CD4-positive, alpha-beta T cell (primary cell): ENCODE measurements at regions not wholly inside any gene's neighbourhood (a gene's known extent, or its start where the extent isn't known, plus 50 kb on each side); places are given as distances from the start of the nearest gene placed in this dataset.

ENCODE experiments used
- ATAC-seq: fragments of 200-7000 bp; cut with Tn5 transposase; one replicate; pipeline ENCODE4 v1.10.0; 2022; ENCODE audit warnings: mild to moderate bottlenecking; ENCODE audit not compliant: poor library complexity
- CTCF ChIA-PET: fragments of 350-600 bp; sonication (Branson Sonifier 250); formaldehyde crosslinking; loops from one replicate; lab custom pipeline; 2021; ENCODE audit warnings: antibody characterized with exemption, inconsistent platforms; lab: Charles Lee
- POLR2A ChIA-PET: fragments of 350-600 bp; sonication (Branson Sonifier 250); formaldehyde crosslinking; loops from one replicate; lab custom pipeline; 2021; ENCODE audit warnings: antibody characterized with exemption, inconsistent platforms; lab: Charles Lee
- DNase-seq, 14 experiments: peaks; one replicate each; pipeline ENCODE4 v3.0.0-alpha.2; 2013 to 2020; ENCODE audit warnings: mixed read lengths in 2 of 14
- H3K27ac ChIP-seq, 2 donors: one replicate each; pipeline versions ENCODE4 v1.5.1 to v1.7.0; 2013; ENCODE audit warnings: low read length in 2 of 2, low read depth in 1 of 2, mild to moderate bottlenecking in 1 of 2
- H3K27me3 ChIP-seq, 2 experiments: 1 replicate in 1 of 2; 2 replicates in 1 of 2; pipeline versions ENCODE4 v1.6.1 to v1.7.0; 2013; ENCODE audit warnings: low read length in 2 of 2, control low read depth in 1 of 2, mild to moderate bottlenecking in 1 of 2, moderate library complexity in 1 of 2; ENCODE audit not compliant: insufficient read depth in 2 of 2, control insufficient read depth in 1 of 2
- H3K36me3 ChIP-seq: one replicate; pipeline ENCODE4 v1.6.1; 2013; ENCODE audit warnings: low read length, control low read depth; ENCODE audit not compliant: insufficient read depth
- H3K4me1 ChIP-seq: one replicate; pipeline ENCODE4 v1.6.1; 2013; ENCODE audit warnings: low read length, control low read depth; ENCODE audit not compliant: insufficient read depth
- H3K4me3 ChIP-seq: one replicate; pipeline ENCODE4 v1.5.1; 2013; ENCODE audit warnings: mild to moderate bottlenecking, low read length, moderate library complexity
- H3K9me3 ChIP-seq, 2 experiments: 1 replicate in 1 of 2; 2 replicates in 1 of 2; pipeline versions ENCODE4 v1.6.1 to v1.7.0; 2013; ENCODE audit warnings: low read length in 2 of 2, mild to moderate bottlenecking in 2 of 2, control low read depth in 1 of 2, moderate library complexity in 1 of 2; ENCODE audit not compliant: control insufficient read depth in 1 of 2, insufficient read depth in 1 of 2
- H3K27ac Mint-ChIP-seq: one replicate; pipeline ENCODE4 v1.8.0; 2020; ENCODE audit warnings: mixed read lengths
- H3K27me3 Mint-ChIP-seq: one replicate; pipeline ENCODE4 v1.8.0; 2021; ENCODE audit warnings: mixed read lengths
- H3K36me3 Mint-ChIP-seq: one replicate; pipeline ENCODE4 v1.8.0; 2021; ENCODE audit warnings: low read depth, mixed read lengths
- H3K4me1 Mint-ChIP-seq: one replicate; pipeline ENCODE4 v1.8.0; 2021; ENCODE audit warnings: low read depth, mixed read lengths
- H3K4me3 Mint-ChIP-seq: one replicate; pipeline ENCODE4 v1.8.0; 2020; ENCODE audit warnings: mild to moderate bottlenecking, mixed read lengths
- H3K9me3 Mint-ChIP-seq: one replicate; pipeline ENCODE4 v1.8.0; 2020; ENCODE audit warnings: mixed read lengths
- CTCF ChIP-seq: fragments of 200-600 bp; IDR thresholded peaks from one replicate; pipeline ENCODE4 v1.8.0; 2022; ENCODE audit warnings: antibody characterized with exemption, mild to moderate bottlenecking
- intact Hi-C, 2 experiments: fragments of 100-400 bp; cut with DNase I in 1 of 2; cut with micrococcal nuclease in 1 of 2; formaldehyde crosslinking; loops; one replicate each; pipeline versions ENCODE4 v1.15.1 to v1.9.0; 2023 to 2025; cut with DNase I, micrococcal nuclease

GRCh38 chr1:37298769-37299168, 175.6 kb upstream of the ZC3H12A start:
- Histone ChIP-seq H3K27me3 (peaks cover 13 to 15% of the 10 kb centered on the region in 2 experiments), H3K36me3 (no peaks in the 10 kb centered on the region), H3K9me3 (no peaks in the 10 kb centered on the region), H3K4me3 (no peak overlapping the region), H3K4me1 (no peaks in the 10 kb centered on the region), H3K27ac (no peak overlapping the region)
- Mint-ChIP-seq H3K4me1 (no peaks in the 10 kb centered on the region), H3K9me3 (no peaks in the 10 kb centered on the region), H3K27me3 (peaks cover 56% of the 10 kb centered on the region), H3K27ac (no peak overlapping the region), H3K4me3 (no peak overlapping the region), H3K36me3 (no peaks in the 10 kb centered on the region)
- DNase-seq (no peak), ATAC-seq (no peak)
- intact Hi-C loops = no loop called here
- CTCF ChIA-PET = no interaction called here
- no peak for TF ChIP-seq CTCF
- POLR2A ChIA-PET = no interaction called here

- TF ChIP-seq CTCF = no peak
- DNase-seq = no peak
- H3K36me3 ChIP-seq = no peaks in the 10 kb centered on the region
- no peak overlapping the region for H3K27ac ChIP-seq
- H3K27me3 ChIP-seq = peaks cover 13 to 14% of the 10 kb centered on the region in 2 experiments
- H3K4me1 Mint-ChIP-seq = no peaks in the 10 kb centered on the region
- no peak overlapping the region for H3K4me3 Mint-ChIP-seq
- ATAC-seq = no peak
- no peak overlapping the region for H3K27ac Mint-ChIP-seq
- H3K36me3 Mint-ChIP-seq = no peaks in the 10 kb centered on the region
- intact Hi-C loops = no loop called here
- no peaks in the 10 kb centered on the region for H3K4me1 ChIP-seq
- no peaks in the 10 kb centered on the region for H3K9me3 ChIP-seq
- H3K9me3 Mint-ChIP-seq = no peaks in the 10 kb centered on the region
- ChIA-PET CTCF (no interaction called here), POLR2A (no interaction called here)
- H3K27me3 Mint-ChIP-seq = peaks cover 56% of the 10 kb centered on the region
- no peak overlapping the region for H3K4me3 ChIP-seq
Measured at GRCh38 chr1:37299216-37299615, 175.2 kb upstream of the ZC3H12A start.

GRCh38 chr1:37303884-37304574, 170.4 kb upstream of the ZC3H12A start:
- ATAC-seq = no peak
- POLR2A ChIA-PET = no interaction called here

More at GRCh38 chr1:37303884-37304574, 170.4 kb upstream of the ZC3H12A start:
- Mint-ChIP-seq H3K4me3 (no peak overlapping the region), H3K27me3 (peaks cover 30% of the 10 kb centered on the region), H3K9me3 (no peaks in the 10 kb centered on the region), H3K27ac (no peak overlapping the region), H3K4me1 (no peaks in the 10 kb centered on the region), H3K36me3 (no peaks in the 10 kb centered on the region)
- no peak for TF ChIP-seq CTCF
- no peak for DNase-seq
- intact Hi-C loops = no loop called here
- no peak overlapping the region for H3K27ac ChIP-seq
- CTCF ChIA-PET = no interaction called here
- no peak overlapping the region for H3K4me3 ChIP-seq
- H3K36me3 ChIP-seq = no peaks in the 10 kb centered on the region
- H3K27me3 ChIP-seq = peaks cover 5 to 9% of the 10 kb centered on the region in 2 experiments
- H3K4me1 ChIP-seq = no peaks in the 10 kb centered on the region
- H3K9me3 ChIP-seq = no peaks in the 10 kb centered on the region
